Mesendoderm (in vitro differentiated cells): ENCODE measurements at regions not wholly inside any gene's neighbourhood (a gene's known extent, or its start where the extent isn't known, plus 50 kb on each side); places are given as distances from the start of the nearest gene placed in this dataset.

Experiments used
- DNase-seq: peaks from one replicate; pipeline ENCODE4 v3.0.0; 2013
- H2AK5ac ChIP-seq: 2 replicates; pipeline ENCODE4 v1.6.1; 2013; ENCODE audit warnings: low read length, inconsistent platforms
- H2BK120ac ChIP-seq: 2 replicates; pipeline ENCODE4 v1.6.1; 2013; ENCODE audit warnings: low read depth, mild to moderate bottlenecking, low read length, moderate library complexity, mixed read lengths
- H2BK15ac ChIP-seq: replicated peaks from 2 replicates; pipeline ENCODE4 v1.6.1; 2013; ENCODE audit warnings: low read depth, mild to moderate bottlenecking, moderate library complexity
- H2BK5ac ChIP-seq: 2 replicates; pipeline ENCODE4 v1.6.1; 2013; ENCODE audit warnings: low read length, inconsistent platforms
- H3K18ac ChIP-seq: 2 replicates; pipeline ENCODE4 v1.6.1; 2013; ENCODE audit warnings: mild to moderate bottlenecking, low read length, mixed read lengths
- H3K23ac ChIP-seq: one replicate; pipeline ENCODE4 v1.6.1; 2013; ENCODE audit warnings: low read length
- H3K27ac ChIP-seq: 2 replicates; pipeline ENCODE4 v1.5.1; 2013; ENCODE audit warnings: low read depth, mild to moderate bottlenecking, inconsistent platforms, low read length, moderate library complexity
- H3K27me3 ChIP-seq: 2 replicates; pipeline ENCODE4 v1.6.1; 2013; ENCODE audit warnings: low read length, control low read depth, mild to moderate bottlenecking, inconsistent platforms; ENCODE audit not compliant: insufficient read depth, poor library complexity
- H3K36me3 ChIP-seq: 2 replicates; pipeline ENCODE4 v1.6.1; 2013; ENCODE audit warnings: low read length, inconsistent platforms; ENCODE audit not compliant: control insufficient read depth, insufficient read depth
- H3K4ac ChIP-seq: one replicate; pipeline ENCODE4 v1.6.1; 2013; ENCODE audit warnings: low read depth, mild to moderate bottlenecking, low read length, moderate library complexity
- H3K4me1 ChIP-seq: 2 replicates; pipeline ENCODE4 v1.6.1; 2013; ENCODE audit warnings: low read depth, low read length, inconsistent platforms; ENCODE audit not compliant: control insufficient read depth
- H3K4me2 ChIP-seq: 2 replicates; pipeline ENCODE4 v1.6.1; 2013; ENCODE audit warnings: low read length
- H3K4me3 ChIP-seq: 2 replicates; pipeline ENCODE4 v1.5.1; 2013; ENCODE audit warnings: mild to moderate bottlenecking, low read length
- H3K56ac ChIP-seq: one replicate; pipeline ENCODE4 v1.6.1; 2013; ENCODE audit warnings: low read length
- H3K79me1 ChIP-seq: 2 replicates; pipeline ENCODE4 v1.6.1; 2013; ENCODE audit warnings: low read length, inconsistent platforms
- H3K79me2 ChIP-seq: 2 replicates; pipeline ENCODE4 v1.6.1; 2013; ENCODE audit warnings: mild to moderate bottlenecking, low read length; ENCODE audit not compliant: control insufficient read depth, insufficient read depth
- H3K9ac ChIP-seq: 2 replicates; pipeline ENCODE4 v1.6.1; 2013; ENCODE audit warnings: low read length, inconsistent platforms
- H4K5ac ChIP-seq: one replicate; pipeline ENCODE4 v1.6.1; 2013; ENCODE audit warnings: low read length
- H4K8ac ChIP-seq: one replicate; pipeline ENCODE4 v1.6.1; 2013; ENCODE audit warnings: low read depth, mild to moderate bottlenecking, control low read depth, low read length, moderate library complexity
- WGBS: extraction: QIAGEN DNeasy Blood & Tissue Kit; methylation state at CpG from one replicate; pipeline ENCODE4 v1.1.7; 2013; ENCODE audit warnings: low lambda C conversion rate, missing lambda C conversion rate; ENCODE audit not compliant: insufficient coverage; ENCODE audit errors: extremely low coverage; 5-methylcytosine and 5-hydroxymethylcytosine counted together

DNA sequence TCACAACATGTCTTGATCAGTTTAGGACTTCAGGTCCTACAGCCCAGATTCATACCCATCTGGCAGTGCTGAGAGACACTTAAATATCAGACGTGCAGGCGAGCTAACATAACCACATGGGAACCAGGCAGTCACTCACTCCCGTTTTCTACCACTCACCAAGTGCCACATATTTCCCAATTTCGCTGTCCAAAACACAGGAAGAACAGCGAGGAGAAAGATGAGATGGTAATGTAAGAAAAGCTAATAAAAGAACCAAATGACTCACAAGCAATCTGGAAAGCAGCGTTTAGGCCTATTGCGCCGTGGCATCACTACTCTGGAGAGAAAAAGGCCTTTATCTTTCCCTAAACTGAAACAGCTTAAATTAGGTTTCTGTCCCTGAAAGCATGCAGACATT lies 647.8 kb upstream of the SLC39A10 start:
- H3K18ac ChIP-seq, result no peak overlapping the region
- no peaks in the 10 kb centered on the region for H3K4me1 ChIP-seq
- no peak for DNase-seq
- H3K9ac ChIP-seq, result no peak overlapping the region
- H3K79me2 ChIP-seq, result no peaks in the 10 kb centered on the region
- H3K23ac ChIP-seq, result no peak overlapping the region
- no peak overlapping the region for H2AK5ac ChIP-seq
- H4K5ac ChIP-seq, result no peak overlapping the region
- no peak overlapping the region for H3K4me2 ChIP-seq
- H3K4ac ChIP-seq, result no peak overlapping the region
- H3K4me3 ChIP-seq, result no peak overlapping the region
- H2BK5ac ChIP-seq, result no peak overlapping the region
- no peak overlapping the region for H2BK15ac ChIP-seq
- no peak overlapping the region for H3K27ac ChIP-seq
- no peak overlapping the region for H4K8ac ChIP-seq
- no CpG with 5 or more reads among the region's 8 CpGs for WGBS
- H3K36me3 ChIP-seq, result no peaks in the 10 kb centered on the region
- H3K79me1 ChIP-seq, result no peaks in the 10 kb centered on the region
- no peak overlapping the region for H3K56ac ChIP-seq
- H2BK120ac ChIP-seq, result no peak overlapping the region
- no peaks in the 10 kb centered on the region for H3K27me3 ChIP-seq

- Histone ChIP-seq H2BK5ac (no peak overlapping the region), H2BK15ac (no peak overlapping the region), H3K4me1 (no peaks in the 10 kb centered on the region), H3K36me3 (no peaks in the 10 kb centered on the region), H3K4me2 (no peak overlapping the region), H3K27me3 (no peaks in the 10 kb centered on the region), H2AK5ac (no peak overlapping the region), H3K9ac (no peak overlapping the region), H4K5ac (no peak overlapping the region), H3K79me1 (no peaks in the 10 kb centered on the region), H3K23ac (no peak overlapping the region), H4K8ac (no peak overlapping the region), H3K4me3 (no peak overlapping the region), H2BK120ac (no peak overlapping the region), H3K79me2 (no peaks in the 10 kb centered on the region), H3K27ac (no peak overlapping the region), H3K4ac (no peak overlapping the region), H3K18ac (no peak overlapping the region), H3K56ac (no peak overlapping the region)
- no peak for DNase-seq
- no CpG with 5 or more reads among the region's 5 CpGs for WGBS
Observed at GRCh38 chr2:195006856-195007255, 650.2 kb upstream of the SLC39A10 start.

GRCh38 chr2:195003881-195004471 lies 653.0 kb upstream of the SLC39A10 start:
- no peaks in the 10 kb centered on the region for H3K4me1 ChIP-seq
- H4K8ac ChIP-seq, result no peak overlapping the region
- H3K36me3 ChIP-seq, result no peaks in the 10 kb centered on the region
- H2BK15ac ChIP-seq, result no peak overlapping the region
- no peak overlapping the region for H2BK120ac ChIP-seq
- H3K56ac ChIP-seq, result no peak overlapping the region
- H3K4me3 ChIP-seq, result no peak overlapping the region
- DNase-seq, result no peak
- H3K23ac ChIP-seq, result no peak overlapping the region
- no peak overlapping the region for H2BK5ac ChIP-seq
- H3K27ac ChIP-seq, result no peak overlapping the region
- H3K79me2 ChIP-seq, result no peaks in the 10 kb centered on the region
- H3K79me1 ChIP-seq, result no peaks in the 10 kb centered on the region
- H3K4me2 ChIP-seq, result no peak overlapping the region
- H2AK5ac ChIP-seq, result no peak overlapping the region
- H3K18ac ChIP-seq, result no peak overlapping the region
- H4K5ac ChIP-seq, result no peak overlapping the region
- WGBS, result no CpG with 5 or more reads among the region's 4 CpGs
- H3K9ac ChIP-seq, result no peak overlapping the region
- H3K27me3 ChIP-seq, result no peaks in the 10 kb centered on the region
- no peak overlapping the region for H3K4ac ChIP-seq

DNA sequence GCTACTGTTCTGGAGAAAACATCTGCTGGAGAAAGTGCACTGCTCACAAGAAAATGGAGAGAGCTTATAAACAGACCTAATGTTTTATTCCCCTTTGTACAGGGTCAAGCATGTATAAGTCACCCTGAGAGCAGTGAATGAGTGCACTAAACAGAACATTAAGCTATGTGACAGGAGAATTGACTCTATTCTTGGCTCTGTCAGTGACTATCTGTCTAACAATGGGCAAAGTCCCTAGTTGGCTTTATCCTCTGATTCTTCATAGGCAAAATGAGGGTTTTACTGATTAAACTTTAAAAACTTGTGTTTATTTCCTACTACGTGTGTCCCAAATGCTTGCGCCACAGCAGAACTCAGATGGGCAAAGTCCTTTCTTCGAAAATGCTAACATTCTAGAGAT lies 655.1 kb upstream of the SLC39A10 start:
- no peak overlapping the region for H2BK5ac ChIP-seq
- H3K56ac ChIP-seq, result no peak overlapping the region
- H4K8ac ChIP-seq, result no peak overlapping the region
- no peaks in the 10 kb centered on the region for H3K27me3 ChIP-seq
- H3K4me3 ChIP-seq, result no peak overlapping the region
- H3K4ac ChIP-seq, result no peak overlapping the region
- H3K9ac ChIP-seq, result no peak overlapping the region
- H3K4me2 ChIP-seq, result no peak overlapping the region
- no CpG with 5 or more reads among the region's 3 CpGs for WGBS
- H2BK120ac ChIP-seq, result no peak overlapping the region
- H3K27ac ChIP-seq, result no peak overlapping the region
- H2BK15ac ChIP-seq, result no peak overlapping the region
- H3K4me1 ChIP-seq, result no peaks in the 10 kb centered on the region
- no peak overlapping the region for H4K5ac ChIP-seq
- H3K18ac ChIP-seq, result no peak overlapping the region
- DNase-seq, result no peak
- no peak overlapping the region for H3K23ac ChIP-seq
- H3K79me1 ChIP-seq, result no peaks in the 10 kb centered on the region
- no peaks in the 10 kb centered on the region for H3K79me2 ChIP-seq
- H3K36me3 ChIP-seq, result no peaks in the 10 kb centered on the region
- no peak overlapping the region for H2AK5ac ChIP-seq

DNA sequence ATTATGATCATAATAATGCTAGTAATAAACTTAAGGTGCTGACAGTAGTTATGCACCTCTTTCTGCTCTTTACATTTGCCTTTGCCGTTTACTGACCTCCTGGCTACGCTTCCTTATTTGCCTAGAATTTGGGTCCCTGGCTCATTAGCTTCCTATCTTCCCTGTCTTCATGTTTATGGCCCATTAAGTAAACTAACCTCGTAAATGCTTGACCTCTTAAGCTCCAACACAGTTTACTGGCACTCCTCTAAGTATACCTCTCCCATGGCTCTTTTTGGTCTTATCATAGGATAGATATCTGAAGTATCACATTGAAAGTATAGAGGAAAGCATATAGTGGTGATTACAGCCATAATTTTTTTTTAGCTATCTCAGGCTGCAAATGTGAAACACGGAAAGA lies 657.3 kb upstream of the SLC39A10 start:
- Histone ChIP-seq H2BK5ac (no peak overlapping the region), H2BK120ac (no peak overlapping the region), H3K56ac (no peak overlapping the region), H3K27me3 (no peaks in the 10 kb centered on the region), H3K4me1 (no peaks in the 10 kb centered on the region), H3K4me2 (no peak overlapping the region), H3K27ac (no peak overlapping the region), H3K4ac (no peak overlapping the region), H3K18ac (no peak overlapping the region), H3K36me3 (no peaks in the 10 kb centered on the region), H4K8ac (no peak overlapping the region), H4K5ac (no peak overlapping the region), H2AK5ac (no peak overlapping the region), H3K79me2 (no peaks in the 10 kb centered on the region), H3K9ac (no peak overlapping the region), H3K23ac (no peak overlapping the region), H3K4me3 (no peak overlapping the region), H2BK15ac (no peak overlapping the region), H3K79me1 (no peaks in the 10 kb centered on the region)
- no CpG with 5 or more reads among the region's 4 CpGs for WGBS
- no peak for DNase-seq

DNA sequence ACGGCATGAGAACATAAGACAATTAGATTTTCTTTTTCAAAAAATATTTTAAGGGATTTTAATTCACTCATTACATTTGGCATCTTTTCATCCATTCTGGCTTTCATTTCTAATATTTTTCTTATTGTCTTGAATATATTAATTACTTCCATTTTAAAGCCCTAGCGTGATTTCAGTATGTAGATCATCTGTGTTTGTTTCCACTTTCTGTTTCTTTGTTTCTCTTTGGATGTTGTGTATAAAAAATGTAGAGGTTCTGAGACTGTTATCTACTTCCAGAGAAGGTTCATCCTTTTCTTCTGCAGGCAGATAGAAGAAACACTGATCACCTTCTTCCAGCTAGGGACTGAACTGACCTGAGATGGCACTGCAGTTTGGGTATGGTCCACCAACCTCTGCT lies 664.4 kb upstream of the SLC39A10 start:
- WGBS, result no CpG with 5 or more reads among the region's 2 CpGs
- H3K23ac ChIP-seq, result no peak overlapping the region
- no peak overlapping the region for H2BK5ac ChIP-seq
- no peak overlapping the region for H3K27ac ChIP-seq
- H3K36me3 ChIP-seq, result no peaks in the 10 kb centered on the region
- no peak overlapping the region for H2AK5ac ChIP-seq
- no peak overlapping the region for H4K8ac ChIP-seq
- H3K56ac ChIP-seq, result no peak overlapping the region
- no peak overlapping the region for H3K9ac ChIP-seq
- no peak overlapping the region for H3K4me3 ChIP-seq
- H4K5ac ChIP-seq, result no peak overlapping the region
- no peak overlapping the region for H3K4ac ChIP-seq
- no peak overlapping the region for H2BK120ac ChIP-seq
- H3K4me2 ChIP-seq, result no peak overlapping the region
- H3K79me1 ChIP-seq, result no peaks in the 10 kb centered on the region
- DNase-seq, result no peak
- no peak overlapping the region for H3K18ac ChIP-seq
- no peaks in the 10 kb centered on the region for H3K27me3 ChIP-seq
- no peaks in the 10 kb centered on the region for H3K79me2 ChIP-seq
- no peaks in the 10 kb centered on the region for H3K4me1 ChIP-seq
- H2BK15ac ChIP-seq, result no peak overlapping the region
